WI38 (cell line): ENCODE measurements at regions not wholly inside any gene's neighbourhood (a gene's known extent, or its start where the extent isn't known, plus 50 kb on each side); places are given as distances from the start of the nearest gene placed in this dataset.

Experiments
- H3K4me3 ChIP-seq: 2 replicates; pipeline ENCODE4 v1.5.1; 2011; ENCODE audit warnings: low read depth, mild to moderate bottlenecking, control low read depth, low read length
- CTCF ChIP-seq: IDR thresholded peaks from 2 replicates; pipeline ENCODE4 v1.5.1; 2012; ENCODE audit warnings: low read depth, mild to moderate bottlenecking, control low read depth, low read length

GRCh38 chr1:66437136-66437401 lies 96.9 kb upstream of the SGIP1 start:
- H3K4me3 ChIP-seq, result no peak overlapping the region
- no peak for TF ChIP-seq CTCF

GRCh38 chr1:66438062-66438461 lies 95.9 kb upstream of the SGIP1 start:
- no peak for TF ChIP-seq CTCF
- peak overlapping the region; percentile 46; the same call in 1 of the 2 replicates for H3K4me3 ChIP-seq

GRCh38 chr1:66438501-66438900 lies 95.5 kb upstream of the SGIP1 start:
- H3K4me3 ChIP-seq, result peak overlapping the region; percentile 46

GRCh38 chr1:66439031-66439740 lies 94.8 kb upstream of the SGIP1 start:
- no peak for TF ChIP-seq CTCF

More at GRCh38 chr1:66438501-66438900, 95.5 kb upstream of the SGIP1 start:
- no peak for TF ChIP-seq CTCF

GRCh38 chr1:66443793-66444192 lies 90.2 kb upstream of the SGIP1 start:
- H3K4me3 ChIP-seq, result no peak overlapping the region
- TF ChIP-seq CTCF, result no peak

More at GRCh38 chr1:66439031-66439740, 94.8 kb upstream of the SGIP1 start:
- peak overlapping the region; percentile 46 for H3K4me3 ChIP-seq

GRCh38 chr1:66444438-66445265 lies 89.3 kb upstream of the SGIP1 start:
- TF ChIP-seq CTCF, result no peak
- no peak overlapping the region for H3K4me3 ChIP-seq

GRCh38 chr1:66445492-66446181 lies 88.3 kb upstream of the SGIP1 start:
- no peak for TF ChIP-seq CTCF
- H3K4me3 ChIP-seq, result no peak overlapping the region
